ENCODE measurements at regions not wholly inside any gene's neighbourhood (a gene's known extent, or its start where the extent isn't known, plus 50 kb on each side); places are given as distances from the start of the nearest gene placed in this dataset.

GRCh38 chr4:79632114-79632513, 224.1 kb upstream of the GK2 start:
- no peak overlapping the region for H3K27ac ChIP-seq
- TF ChIP-seq FOXP2 (optimal IDR thresholded peaks at IDR 0.05; ENCODE audit: control extremely low read depth, extremely low read length, insufficient read depth) = no peak
- TF ChIP-seq POLR2AphosphoS5 (IDR thresholded peaks at IDR 0.05; ENCODE audit: borderline replicate concordance, low read depth, low read length) = no peak
- TF ChIP-seq EZH2 (IDR thresholded peaks at IDR 0.05) = no peak
- H3K9ac ChIP-seq (ENCODE audit: insufficient read length) = no peak overlapping the region
- no peaks in the 10 kb centered on the region for H3K9me3 ChIP-seq (ENCODE audit: low read depth, low read length)
- H3K36me3 ChIP-seq (ENCODE audit: insufficient read depth, low read length) = no peaks in the 10 kb centered on the region
- no peak overlapping the region for H3K4me3 ChIP-seq
- DNase-seq (ENCODE audit: low read depth, low spot score) = no peak

DNA sequence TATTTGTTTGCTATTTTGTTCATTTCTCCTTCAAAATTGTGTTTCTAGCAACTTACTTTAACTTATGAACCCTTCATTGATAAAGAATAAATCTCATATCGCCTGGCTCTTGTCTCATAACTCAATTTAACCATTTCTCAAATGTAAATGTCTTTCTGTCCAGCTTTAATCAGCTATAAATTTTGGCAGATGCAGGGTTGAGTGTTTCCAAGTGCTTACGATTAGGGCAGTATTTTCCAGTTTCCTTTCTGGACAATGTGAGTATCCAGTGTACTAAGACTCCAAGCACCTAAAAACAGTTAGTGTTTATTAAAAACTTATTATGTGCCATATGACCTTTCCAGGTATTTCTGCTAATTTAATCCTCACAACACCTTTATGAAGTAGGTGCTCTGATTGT, 218.6 kb upstream of the GK2 start:
- no peak for DNase-seq (ENCODE audit: low read depth, low spot score)
- Histone ChIP-seq H3K36me3 (ENCODE audit: insufficient read depth, low read length) (no peaks in the 10 kb centered on the region), H3K27ac (no peak overlapping the region), H3K9me3 (ENCODE audit: low read depth, low read length) (no peaks in the 10 kb centered on the region), H3K4me3 (no peak overlapping the region), H3K9ac (ENCODE audit: insufficient read length) (no peak overlapping the region)
- no peak for TF ChIP-seq FOXP2 (optimal IDR thresholded peaks at IDR 0.05; ENCODE audit: control extremely low read depth, extremely low read length, insufficient read depth)
- no peak for TF ChIP-seq EZH2 (IDR thresholded peaks at IDR 0.05)
- TF ChIP-seq POLR2AphosphoS5 (IDR thresholded peaks at IDR 0.05; ENCODE audit: borderline replicate concordance, low read depth, low read length) = no peak

- H3K9me3 ChIP-seq (ENCODE audit: low read depth, low read length) = no peaks in the 10 kb centered on the region
- H3K4me3 ChIP-seq = no peak overlapping the region
- H3K9ac ChIP-seq (ENCODE audit: insufficient read length) = no peak overlapping the region
- no peaks in the 10 kb centered on the region for H3K36me3 ChIP-seq (ENCODE audit: insufficient read depth, low read length)
- TF ChIP-seq EZH2 (IDR thresholded peaks at IDR 0.05) (no peak), FOXP2 (optimal IDR thresholded peaks at IDR 0.05; ENCODE audit: control extremely low read depth, extremely low read length, insufficient read depth) (no peak), POLR2AphosphoS5 (IDR thresholded peaks at IDR 0.05; ENCODE audit: borderline replicate concordance, low read depth, low read length) (no peak)
- no peak overlapping the region for H3K27ac ChIP-seq
- DNase-seq (ENCODE audit: low read depth, low spot score) = no peak
These were observed 218.1 kb upstream of the GK2 start for GRCh38 chr4:79626101-79626500.

DNA sequence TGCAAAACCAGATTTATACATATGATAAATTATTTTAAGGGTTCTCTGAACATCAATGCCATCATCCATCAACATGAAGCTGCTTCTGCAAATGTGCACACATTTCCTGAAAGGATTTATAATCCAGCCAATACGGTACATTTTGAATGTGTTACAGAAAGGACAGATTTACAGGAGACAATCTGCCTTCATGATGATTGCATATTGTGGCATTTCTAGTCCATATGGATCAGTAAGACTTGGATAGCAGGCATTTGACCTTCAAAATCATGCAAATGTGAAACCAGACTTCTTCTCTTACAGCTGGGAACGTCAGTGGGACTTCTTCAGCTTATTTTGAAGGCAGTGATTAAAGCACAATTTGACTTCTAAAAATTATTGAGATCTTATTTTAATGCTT, 217.3 kb upstream of the GK2 start:
- TF ChIP-seq POLR2AphosphoS5 (IDR thresholded peaks at IDR 0.05; ENCODE audit: borderline replicate concordance, low read depth, low read length) (no peak), EZH2 (IDR thresholded peaks at IDR 0.05) (no peak), FOXP2 (optimal IDR thresholded peaks at IDR 0.05; ENCODE audit: control extremely low read depth, extremely low read length, insufficient read depth) (no peak)
- H3K27ac ChIP-seq = no peak overlapping the region
- no peak for DNase-seq (ENCODE audit: low read depth, low spot score)
- no peak overlapping the region for H3K4me3 ChIP-seq
- H3K36me3 ChIP-seq (ENCODE audit: insufficient read depth, low read length) = no peaks in the 10 kb centered on the region
- no peaks in the 10 kb centered on the region for H3K9me3 ChIP-seq (ENCODE audit: low read depth, low read length)
- H3K9ac ChIP-seq (ENCODE audit: insufficient read length) = no peak overlapping the region

DNA sequence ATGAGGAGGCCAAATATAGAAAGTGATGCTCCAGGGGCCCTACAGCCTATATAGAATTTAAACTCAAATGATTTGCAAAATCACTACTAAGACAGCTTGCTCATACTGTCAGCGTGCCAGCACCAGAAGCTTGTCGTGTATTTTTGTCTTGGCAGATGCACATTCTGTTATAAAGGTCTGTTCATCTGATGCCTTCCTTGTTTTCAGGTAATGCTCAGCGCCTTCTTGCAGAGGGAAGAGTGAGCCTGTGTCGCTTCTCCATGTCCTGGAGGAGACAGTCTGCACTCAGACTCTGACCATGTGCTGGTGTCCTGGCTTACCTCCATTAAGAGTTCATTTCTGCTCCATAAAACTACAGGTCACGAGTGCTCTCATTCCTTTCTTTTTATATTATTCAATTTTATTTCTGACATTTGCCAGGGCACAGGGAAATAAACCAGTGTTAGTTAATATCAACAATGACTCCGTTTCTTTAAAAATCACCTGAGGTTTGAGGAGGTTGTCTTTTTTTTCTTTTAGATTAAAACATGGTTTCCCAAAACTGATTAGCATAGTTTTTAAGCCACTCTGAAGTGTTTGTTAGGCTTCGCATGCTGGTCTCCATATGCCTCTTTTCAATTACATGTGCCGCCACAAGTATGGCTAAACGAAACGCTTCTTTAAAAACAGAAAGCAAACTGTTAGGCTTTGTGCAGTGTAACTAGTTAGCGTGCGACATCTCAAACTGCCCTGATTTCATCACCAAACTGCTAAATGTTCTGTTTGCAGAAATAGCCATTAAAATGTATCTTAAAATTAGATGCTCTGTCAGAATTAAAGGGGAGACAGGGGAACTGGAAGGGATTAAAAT, 215.2 kb upstream of the GK2 start:
- H3K4me3 ChIP-seq = no peak overlapping the region
- no peak for TF ChIP-seq POLR2AphosphoS5 (IDR thresholded peaks at IDR 0.05; ENCODE audit: borderline replicate concordance, low read depth, low read length)
- TF ChIP-seq EZH2 (IDR thresholded peaks at IDR 0.05) = no peak
- no peak for TF ChIP-seq FOXP2 (optimal IDR thresholded peaks at IDR 0.05; ENCODE audit: control extremely low read depth, extremely low read length, insufficient read depth)
- DNase-seq (ENCODE audit: low read depth, low spot score) = no peak
- no peak overlapping the region for H3K27ac ChIP-seq
- no peak overlapping the region for H3K9ac ChIP-seq (ENCODE audit: insufficient read length)
- no peaks in the 10 kb centered on the region for H3K9me3 ChIP-seq (ENCODE audit: low read depth, low read length)
- no peaks in the 10 kb centered on the region for H3K36me3 ChIP-seq (ENCODE audit: insufficient read depth, low read length)

- Histone ChIP-seq H3K36me3 (ENCODE audit: insufficient read depth, low read length) (no peaks in the 10 kb centered on the region), H3K27ac (no peak overlapping the region), H3K9me3 (ENCODE audit: low read depth, low read length) (no peaks in the 10 kb centered on the region), H3K9ac (ENCODE audit: insufficient read length) (no peak overlapping the region), H3K4me3 (no peak overlapping the region)
- no peak for DNase-seq (ENCODE audit: low read depth, low spot score)
- TF ChIP-seq FOXP2 (optimal IDR thresholded peaks at IDR 0.05; ENCODE audit: control extremely low read depth, extremely low read length, insufficient read depth) (no peak), EZH2 (IDR thresholded peaks at IDR 0.05) (no peak), POLR2AphosphoS5 (IDR thresholded peaks at IDR 0.05; ENCODE audit: borderline replicate concordance, low read depth, low read length) (no peak)
These were observed 213.0 kb upstream of the GK2 start for GRCh38 chr4:79621061-79621460.

GRCh38 chr4:79620617-79621016, 212.6 kb upstream of the GK2 start:
- Histone ChIP-seq H3K36me3 (ENCODE audit: insufficient read depth, low read length) (no peaks in the 10 kb centered on the region), H3K9ac (ENCODE audit: insufficient read length) (no peak overlapping the region), H3K4me3 (no peak overlapping the region), H3K27ac (no peak overlapping the region), H3K9me3 (ENCODE audit: low read depth, low read length) (no peaks in the 10 kb centered on the region)
- no peak for DNase-seq (ENCODE audit: low read depth, low spot score)
- TF ChIP-seq EZH2 (IDR thresholded peaks at IDR 0.05) = no peak
- TF ChIP-seq FOXP2 (optimal IDR thresholded peaks at IDR 0.05; ENCODE audit: control extremely low read depth, extremely low read length, insufficient read depth) = no peak
- TF ChIP-seq POLR2AphosphoS5 (IDR thresholded peaks at IDR 0.05; ENCODE audit: borderline replicate concordance, low read depth, low read length) = no peak

DNA sequence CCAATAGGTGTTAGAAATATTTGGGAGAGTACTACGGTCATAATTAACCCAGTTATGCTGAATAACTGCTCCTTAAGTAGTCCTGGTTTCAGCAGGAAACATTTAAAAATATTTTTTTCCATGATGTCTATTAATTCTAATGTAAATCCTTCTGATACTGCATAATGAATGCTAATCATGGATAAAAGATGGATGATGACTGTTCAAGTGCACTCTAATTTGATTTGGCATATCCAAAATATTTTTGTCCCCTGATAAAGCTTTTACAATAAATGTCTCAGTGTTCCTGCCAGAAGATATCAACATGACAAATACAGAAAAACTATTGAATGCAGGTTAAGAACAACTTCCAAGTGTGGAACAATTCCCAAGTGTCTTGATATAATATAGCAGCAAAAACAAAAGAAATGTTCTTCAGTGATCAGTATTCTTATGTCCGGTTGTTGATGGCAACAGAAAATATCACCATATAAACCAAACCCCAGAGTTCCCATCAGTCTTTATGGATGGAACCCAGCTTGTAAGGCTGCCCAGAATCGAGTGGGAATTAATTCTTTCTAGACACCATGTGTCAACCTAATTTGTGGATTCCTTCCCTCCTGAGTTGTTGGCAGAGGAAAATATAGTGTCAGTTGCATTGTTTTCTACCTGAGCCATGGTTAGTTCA, 205.4 kb upstream of the GK2 start:
- H3K9ac ChIP-seq (ENCODE audit: insufficient read length) = no peak overlapping the region
- no peaks in the 10 kb centered on the region for H3K36me3 ChIP-seq (ENCODE audit: insufficient read depth, low read length)
- no peak overlapping the region for H3K4me3 ChIP-seq
- H3K27ac ChIP-seq = no peak overlapping the region
- TF ChIP-seq FOXP2 (optimal IDR thresholded peaks at IDR 0.05; ENCODE audit: control extremely low read depth, extremely low read length, insufficient read depth) (no peak), EZH2 (IDR thresholded peaks at IDR 0.05) (no peak), POLR2AphosphoS5 (IDR thresholded peaks at IDR 0.05; ENCODE audit: borderline replicate concordance, low read depth, low read length) (no peak)
- DNase-seq (ENCODE audit: low read depth, low spot score) = no peak
- H3K9me3 ChIP-seq (ENCODE audit: low read depth, low read length) = no peaks in the 10 kb centered on the region

Data from SK-N-MC (cell line).